Activated naive CD4-positive, alpha-beta T cell treated with anti-CD3 and anti-CD28 coated beads, Interleukin-2, amount 10 ng/mL, durations not matched to agents 7 days and 5 days (primary cell): ENCODE measurements at regions not wholly inside any gene's neighbourhood (a gene's known extent, or its start where the extent isn't known, plus 50 kb on each side); places are given as distances from the start of the nearest gene placed in this dataset.
"Not testable (repeated sequence)": the region's sequence is repeated elsewhere in the genome, so short reads cannot be mapped to it uniquely, and the experiment has no call there.

ENCODE experiments used
- CTCF ChIA-PET: fragments of 350-600 bp; sonication (Branson Sonifier 250); formaldehyde crosslinking; loops from one replicate; lab custom pipeline; 2021; ENCODE audit warnings: antibody characterized with exemption; lab: Charles Lee
- DNase-seq: peaks from one replicate; pipeline ENCODE4 v3.0.0-alpha.2; 2020
- H3K27ac Mint-ChIP-seq: one replicate; pipeline ENCODE4 v1.8.0; 2021; ENCODE audit warnings: mild to moderate bottlenecking, moderate library complexity, mixed read lengths
- H3K27me3 Mint-ChIP-seq: one replicate; pipeline ENCODE4 v1.8.0; 2021; ENCODE audit warnings: mild to moderate bottlenecking, mixed read lengths
- H3K36me3 Mint-ChIP-seq: one replicate; pipeline ENCODE4 v1.8.0; 2021; ENCODE audit warnings: mixed read lengths
- H3K4me1 Mint-ChIP-seq: one replicate; pipeline ENCODE4 v1.8.0; 2021; ENCODE audit warnings: mixed read lengths
- H3K4me3 Mint-ChIP-seq: one replicate; pipeline ENCODE4 v1.8.0; 2021; ENCODE audit warnings: mild to moderate bottlenecking, moderate library complexity, mixed read lengths
- H3K9me3 Mint-ChIP-seq: one replicate; pipeline ENCODE4 v1.8.0; 2021; ENCODE audit warnings: mixed read lengths

DNA sequence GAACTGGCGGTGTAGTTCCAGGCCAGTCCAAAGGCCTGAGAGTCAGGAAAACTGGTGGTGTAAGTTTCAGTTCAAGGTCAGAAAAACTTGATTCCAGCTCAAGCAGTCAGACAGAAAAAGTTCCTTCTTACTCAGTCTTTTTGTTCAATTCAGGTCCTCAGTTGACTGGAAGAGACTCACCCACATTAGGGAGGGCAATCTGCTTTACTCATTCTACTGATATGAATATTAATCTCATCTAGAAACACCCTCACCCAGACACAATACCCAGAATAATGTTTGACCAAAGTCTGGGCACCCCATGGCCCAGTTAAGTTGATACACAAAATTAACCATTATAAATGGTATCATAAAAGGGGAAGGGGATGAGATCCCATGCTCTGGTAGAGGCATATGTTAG lies 50.1 kb upstream of the LTA4H start:
- Mint-ChIP-seq H3K9me3 (peaks cover 22% of the 10 kb centered on the region), H3K4me1 (peaks cover 3% of the 10 kb centered on the region), H3K36me3 (peaks cover 4% of the 10 kb centered on the region), H3K4me3 (no peak overlapping the region), H3K27me3 (peaks cover 4% of the 10 kb centered on the region), H3K27ac (no peak overlapping the region)
- CTCF ChIA-PET: no interaction called here
- no peak for DNase-seq

DNA sequence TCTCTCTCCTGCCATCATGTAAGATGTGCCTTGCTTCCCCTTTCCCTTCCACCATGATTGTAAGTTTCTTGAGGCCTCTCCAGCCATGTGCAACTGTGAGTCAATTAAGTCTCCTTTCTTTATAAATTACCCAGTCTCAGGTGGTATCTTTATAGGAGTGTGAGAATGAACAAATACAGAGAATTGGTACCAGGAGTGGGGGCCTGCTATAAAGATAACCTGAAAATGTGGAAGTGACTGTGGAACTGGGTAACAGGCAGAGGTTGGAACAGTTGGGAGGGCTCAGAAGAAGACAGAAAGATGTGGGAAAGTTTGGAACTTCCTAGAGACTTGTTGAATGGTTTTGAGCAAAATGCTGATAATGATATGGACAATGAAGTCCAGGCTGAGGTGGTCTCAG lies 50.8 kb upstream of the LTA4H start:
- not testable (repeated sequence) for H3K36me3 Mint-ChIP-seq, H3K27me3 Mint-ChIP-seq, H3K27ac Mint-ChIP-seq, H3K4me1 Mint-ChIP-seq, H3K4me3 Mint-ChIP-seq, DNase-seq
- peaks cover 26% of the 10 kb centered on the region for H3K9me3 Mint-ChIP-seq
- CTCF ChIA-PET: interaction anchor here (0.6 kb wide), 1 partner anchor 1271 kb away, joined by 4 read pairs; no protein-coding TSS in a partner anchor

DNA sequence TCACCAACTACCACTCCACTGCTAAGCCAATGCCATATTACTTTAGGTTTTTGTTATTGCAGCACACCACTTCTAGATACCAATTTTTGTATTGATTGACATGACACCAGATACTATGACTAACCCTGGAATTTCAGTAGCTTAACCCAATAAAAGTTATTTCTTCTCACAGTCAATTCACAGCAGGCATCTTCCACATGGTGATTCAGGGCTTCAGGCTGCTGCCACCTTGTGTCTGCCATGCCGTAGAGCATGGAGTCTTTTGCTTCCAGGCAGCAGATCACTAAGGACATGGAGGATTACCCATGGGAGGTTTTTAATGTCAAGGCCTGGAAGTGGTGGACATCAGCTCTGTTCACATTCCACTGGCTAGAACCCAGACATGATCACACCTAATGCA lies 56.4 kb upstream of the LTA4H start:
- peaks cover 24% of the 10 kb centered on the region for H3K9me3 Mint-ChIP-seq
- H3K36me3 Mint-ChIP-seq: peaks cover 5% of the 10 kb centered on the region
- H3K4me1 Mint-ChIP-seq: peaks cover 20% of the 10 kb centered on the region
- no peak overlapping the region for H3K27ac Mint-ChIP-seq
- H3K4me3 Mint-ChIP-seq: no peak overlapping the region
- CTCF ChIA-PET: interaction anchor here (0.7 to 1.6 kb wide), 2 partner anchors 25 to 44 kb away, joined by 3 read pairs; no protein-coding TSS in a partner anchor
- peaks cover 4% of the 10 kb centered on the region for H3K27me3 Mint-ChIP-seq
- no peak for DNase-seq

DNA sequence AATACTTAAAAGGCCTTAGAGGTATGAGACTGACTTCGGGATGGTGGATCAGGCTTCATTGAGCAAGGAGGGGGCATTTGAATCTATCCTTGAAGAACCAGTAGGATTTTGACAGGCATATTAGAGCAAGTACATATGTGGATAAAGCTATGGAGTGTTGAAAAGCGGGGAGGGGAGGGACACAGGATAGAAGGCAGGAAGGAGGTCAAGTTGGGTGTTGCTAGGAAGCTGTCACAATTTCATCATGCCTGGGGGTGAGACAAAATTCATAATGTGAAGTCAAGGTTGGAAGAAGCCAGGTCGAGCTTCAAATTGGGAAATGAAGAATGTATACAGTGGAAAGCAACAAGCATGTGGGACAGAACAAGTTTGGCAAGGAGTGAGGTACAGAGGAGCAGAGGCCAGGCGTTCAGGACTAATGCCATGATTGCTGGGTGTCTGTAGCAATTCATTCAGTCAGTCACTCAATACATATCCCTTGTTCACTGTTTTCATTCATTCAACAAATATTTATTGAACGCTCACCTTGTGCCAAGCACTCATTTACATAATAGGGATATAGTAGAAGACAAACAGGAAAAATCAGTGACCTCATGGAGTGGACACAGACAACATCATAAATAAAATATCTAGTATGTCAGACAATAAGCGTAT lies 58.3 kb upstream of the LTA4H start:
- H3K27ac Mint-ChIP-seq: peak overlapping the region; percentile 62
- H3K36me3 Mint-ChIP-seq: peaks cover 6% of the 10 kb centered on the region
- H3K4me3 Mint-ChIP-seq: no peak overlapping the region
- CTCF ChIA-PET: interaction anchor here (0.8 kb wide), 1 partner anchor 26 kb away, joined by 3 read pairs; no protein-coding TSS in a partner anchor
- peaks cover 4% of the 10 kb centered on the region for H3K27me3 Mint-ChIP-seq
- H3K9me3 Mint-ChIP-seq: peaks cover 15% of the 10 kb centered on the region
- H3K4me1 Mint-ChIP-seq: peaks cover 27% of the 10 kb centered on the region
- DNase-seq: no peak

DNA sequence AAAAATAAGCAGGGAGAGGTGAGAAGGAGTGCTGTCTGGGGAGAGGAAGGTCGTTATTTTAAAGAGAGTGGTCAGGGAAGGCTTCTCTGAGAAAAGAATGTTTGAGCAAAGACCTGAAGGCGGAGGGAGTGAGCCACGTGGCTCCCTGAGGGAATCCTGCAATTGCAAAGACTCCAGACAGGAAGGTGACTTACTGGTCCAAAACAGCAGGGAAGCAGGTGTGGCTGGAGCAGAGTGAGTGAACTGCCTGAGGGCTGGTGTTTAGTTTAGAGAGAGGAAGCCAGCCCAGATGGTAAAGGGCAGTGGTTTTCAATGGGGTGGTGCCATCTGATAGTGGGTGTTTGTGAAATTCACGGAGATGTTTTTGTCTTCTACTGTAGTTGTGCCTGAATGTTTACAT lies 58.8 kb upstream of the LTA4H start:
- peak; percentile 27 for DNase-seq
- no peak overlapping the region for H3K4me3 Mint-ChIP-seq
- peak overlapping the region; percentile 62 for H3K27ac Mint-ChIP-seq
- peaks cover 15% of the 10 kb centered on the region for H3K9me3 Mint-ChIP-seq
- H3K36me3 Mint-ChIP-seq: peaks cover 6% of the 10 kb centered on the region
- peaks cover 32% of the 10 kb centered on the region for H3K4me1 Mint-ChIP-seq
- CTCF ChIA-PET: interaction anchor here (1.2 kb wide), 1 partner anchor 121 kb away, joined by 7 read pairs; no protein-coding TSS in a partner anchor
- peaks cover 4% of the 10 kb centered on the region for H3K27me3 Mint-ChIP-seq

DNA sequence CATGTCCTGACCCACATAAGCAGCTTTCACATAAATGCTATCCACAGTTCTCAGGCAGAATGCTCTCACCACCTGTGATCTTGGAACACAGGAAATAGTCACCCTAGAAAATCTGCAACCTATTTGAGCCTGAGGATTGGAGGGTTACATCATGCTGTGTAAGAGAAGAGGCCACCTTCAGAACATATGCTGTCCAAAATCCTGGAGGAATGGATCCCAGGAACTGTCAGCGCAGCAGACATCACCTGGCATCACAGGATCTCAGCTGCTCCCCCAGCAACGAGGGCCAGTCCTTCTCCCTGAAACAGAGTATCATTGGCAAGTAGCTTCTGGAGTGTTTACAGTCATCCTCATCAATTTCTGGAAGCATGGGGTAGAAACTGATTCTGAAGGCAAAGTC lies 63.2 kb upstream of the LTA4H start:
- Mint-ChIP-seq H3K36me3 (peaks cover 4% of the 10 kb centered on the region), H3K4me3 (no peak overlapping the region), H3K27me3 (no peaks in the 10 kb centered on the region), H3K9me3 (peaks cover 2% of the 10 kb centered on the region), H3K27ac (no peak overlapping the region), H3K4me1 (peaks cover 50% of the 10 kb centered on the region)
- DNase-seq: no peak
- CTCF ChIA-PET: no interaction called here

DNA sequence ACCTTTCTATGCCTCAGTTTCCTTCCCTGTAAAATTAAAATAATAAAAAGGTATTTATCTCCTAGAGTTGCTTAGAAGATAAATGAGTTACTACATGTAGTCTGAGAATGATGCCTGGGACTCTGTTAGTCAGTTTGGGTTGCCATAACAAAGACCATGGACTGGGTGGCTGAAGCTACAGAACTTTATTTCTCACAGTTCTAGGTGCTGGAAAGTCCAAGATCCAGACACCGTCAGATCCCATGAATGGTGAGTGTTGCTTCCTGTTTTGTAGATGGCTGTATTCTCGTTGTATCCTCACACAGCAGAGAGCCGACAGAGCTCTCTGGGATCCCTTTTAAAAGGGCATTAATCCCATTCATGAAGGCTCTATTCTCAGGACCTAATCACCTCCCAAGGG lies 64.0 kb upstream of the LTA4H start:
- peaks cover 42% of the 10 kb centered on the region for H3K4me1 Mint-ChIP-seq
- no peak overlapping the region for H3K4me3 Mint-ChIP-seq
- no peaks in the 10 kb centered on the region for H3K27me3 Mint-ChIP-seq
- CTCF ChIA-PET: interaction anchor here (0.9 kb wide), 1 partner anchor 116 kb away, joined by 3 read pairs; no protein-coding TSS in a partner anchor
- no peak for DNase-seq
- H3K9me3 Mint-ChIP-seq: peaks cover 2% of the 10 kb centered on the region
- H3K27ac Mint-ChIP-seq: peak overlapping the region; percentile 86
- peaks cover 4% of the 10 kb centered on the region for H3K36me3 Mint-ChIP-seq

DNA sequence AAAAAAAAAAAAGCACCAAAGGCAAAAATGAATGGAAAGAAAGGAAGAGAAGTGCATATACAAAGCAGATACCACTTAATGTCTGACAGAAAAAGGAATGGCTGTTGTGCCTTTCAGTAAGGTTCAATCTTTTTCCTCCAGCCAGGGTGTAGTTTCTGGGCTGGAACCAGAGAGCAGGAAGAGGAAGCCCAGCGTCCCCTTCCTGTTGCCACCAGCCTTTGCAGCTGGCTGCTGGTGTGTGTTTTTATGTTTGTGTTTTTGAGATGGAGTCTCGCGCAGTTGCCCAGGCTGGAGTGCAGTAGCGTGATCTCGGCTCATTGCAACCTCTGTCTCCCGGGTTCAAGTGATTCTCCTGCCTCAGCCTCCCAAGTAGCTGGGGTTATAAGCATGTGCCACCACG lies 64.6 kb upstream of the LTA4H start:
- no peaks in the 10 kb centered on the region for H3K27me3 Mint-ChIP-seq
- DNase-seq: peak; percentile 59
- peak overlapping the region; percentile 86 for H3K27ac Mint-ChIP-seq
- H3K36me3 Mint-ChIP-seq: peaks cover 4% of the 10 kb centered on the region
- H3K4me3 Mint-ChIP-seq: no peak overlapping the region
- CTCF ChIA-PET: interaction anchor here (0.9 kb wide), 1 partner anchor 115 kb away, joined by 3 read pairs; no protein-coding TSS in a partner anchor
- peaks cover 37% of the 10 kb centered on the region for H3K4me1 Mint-ChIP-seq
- peaks cover 2% of the 10 kb centered on the region for H3K9me3 Mint-ChIP-seq

DNA sequence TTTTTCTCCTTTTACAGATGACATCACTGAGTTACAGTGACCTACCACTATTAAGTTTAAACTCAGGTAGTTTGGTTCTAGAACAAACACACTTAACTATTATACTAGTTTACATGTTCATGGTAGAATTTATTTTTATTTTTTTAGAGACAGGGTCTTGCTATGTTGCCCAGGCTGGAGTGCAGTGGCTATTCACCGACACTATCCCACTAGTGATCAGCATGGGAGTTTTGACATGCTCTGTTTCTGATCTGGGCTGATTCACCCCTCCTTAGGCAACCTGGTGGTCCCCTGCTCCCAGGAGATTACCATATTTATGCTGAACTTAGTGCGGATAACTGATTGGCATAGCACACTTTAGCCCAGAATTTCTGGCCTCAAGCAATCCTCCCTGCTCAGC lies 66.4 kb upstream of the LTA4H start:
- H3K4me1 Mint-ChIP-seq: peaks cover 43% of the 10 kb centered on the region

DNA sequence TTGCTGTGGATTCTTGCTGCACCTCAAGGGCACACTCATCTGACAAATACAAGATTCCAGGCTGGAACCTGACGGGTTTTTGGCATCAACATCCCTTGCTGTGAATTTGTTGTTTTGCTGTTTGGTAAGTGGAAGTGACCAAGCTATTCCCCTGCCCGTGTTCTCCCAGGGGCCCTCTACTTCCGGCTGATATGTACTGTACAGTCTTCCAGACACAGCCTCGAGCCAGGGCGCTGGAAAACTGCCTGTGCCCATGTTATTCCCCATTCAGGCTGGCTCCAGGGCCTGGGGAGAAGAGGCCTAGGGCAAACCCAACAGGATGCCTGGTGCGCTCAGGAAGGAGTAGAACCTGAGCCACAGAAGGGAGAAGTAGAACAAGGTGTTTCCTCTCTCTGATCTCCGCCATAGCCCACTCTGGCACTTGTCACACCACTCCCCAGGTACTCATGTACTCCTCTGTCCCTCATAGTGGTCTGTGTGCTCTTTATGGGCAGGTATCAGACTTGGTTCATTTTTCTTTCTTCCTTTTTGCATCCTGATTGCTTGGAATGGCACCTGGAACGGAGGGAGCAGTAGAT lies 67.8 kb upstream of the LTA4H start:
- Mint-ChIP-seq H3K4me3 (no peak overlapping the region), H3K27ac (no peak overlapping the region), H3K27me3 (no peaks in the 10 kb centered on the region), H3K36me3 (peaks cover 3% of the 10 kb centered on the region), H3K4me1 (peaks cover 52% of the 10 kb centered on the region), H3K9me3 (peaks cover 2% of the 10 kb centered on the region)
- CTCF ChIA-PET: no interaction called here
- no peak for DNase-seq

More for the DNA sequence above, 66.4 kb upstream of the LTA4H start:
- Mint-ChIP-seq H3K27me3 (no peaks in the 10 kb centered on the region), H3K9me3 (peaks cover 2% of the 10 kb centered on the region), H3K4me3 (no peak overlapping the region), H3K27ac (no peak overlapping the region), H3K36me3 (peaks cover 4% of the 10 kb centered on the region)
- no peak for DNase-seq
- CTCF ChIA-PET: no interaction called here

DNA sequence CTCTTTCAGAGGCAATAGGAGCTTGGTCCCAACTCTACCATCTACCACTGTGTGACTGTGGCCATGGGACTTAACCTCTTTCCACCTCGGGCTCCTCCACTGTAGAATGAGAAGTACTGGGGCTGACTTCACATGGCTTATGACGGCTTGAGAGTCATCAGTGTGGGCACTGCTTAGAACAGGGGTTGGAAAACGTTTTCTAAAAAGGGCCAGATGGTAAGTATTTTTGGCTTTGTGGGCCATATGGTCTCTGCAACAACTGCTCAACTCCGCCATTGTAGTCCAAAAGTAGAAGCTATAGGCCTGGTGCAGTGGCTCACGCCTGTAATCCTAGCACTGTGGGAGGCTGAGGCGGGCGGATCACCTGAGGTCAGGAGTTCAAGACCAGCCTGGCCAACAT lies 69.2 kb upstream of the LTA4H start:
- no peak for DNase-seq
- Mint-ChIP-seq H3K4me1 (peaks cover 47% of the 10 kb centered on the region), H3K4me3 (no peak overlapping the region), H3K27ac (no peak overlapping the region), H3K27me3 (no peaks in the 10 kb centered on the region), H3K36me3 (peaks cover 4% of the 10 kb centered on the region), H3K9me3 (peaks cover 2% of the 10 kb centered on the region)
- CTCF ChIA-PET: no interaction called here

DNA sequence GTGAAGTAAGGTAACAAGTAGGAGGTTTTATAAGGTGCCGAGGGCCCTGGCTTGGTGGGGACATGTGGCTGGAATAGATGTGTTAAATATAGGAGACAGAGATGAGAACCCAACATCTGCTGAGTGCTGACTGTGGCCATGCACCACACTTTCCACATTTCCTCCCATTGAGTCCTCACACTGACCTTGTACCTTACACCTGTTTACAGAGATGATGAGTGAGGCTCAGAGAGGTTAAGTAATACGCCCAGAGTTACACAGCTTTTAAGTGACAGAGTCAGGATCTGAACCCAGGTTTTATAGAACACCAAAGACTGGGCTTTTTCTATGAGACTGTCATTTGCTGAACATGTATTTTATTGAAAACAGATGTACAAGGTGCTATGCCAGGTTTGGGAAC lies 70.8 kb upstream of the LTA4H start:
- no peak overlapping the region for H3K4me3 Mint-ChIP-seq
- no peaks in the 10 kb centered on the region for H3K9me3 Mint-ChIP-seq
- H3K27me3 Mint-ChIP-seq: peaks cover 3% of the 10 kb centered on the region
- H3K27ac Mint-ChIP-seq: peak overlapping the region; percentile 8
- CTCF ChIA-PET: interaction anchor here (1.9 kb wide), 1 partner anchor 110 kb away, joined by 10 read pairs; no protein-coding TSS in a partner anchor
- H3K36me3 Mint-ChIP-seq: peaks cover 1% of the 10 kb centered on the region
- no peak for DNase-seq
- H3K4me1 Mint-ChIP-seq: peaks cover 39% of the 10 kb centered on the region

DNA sequence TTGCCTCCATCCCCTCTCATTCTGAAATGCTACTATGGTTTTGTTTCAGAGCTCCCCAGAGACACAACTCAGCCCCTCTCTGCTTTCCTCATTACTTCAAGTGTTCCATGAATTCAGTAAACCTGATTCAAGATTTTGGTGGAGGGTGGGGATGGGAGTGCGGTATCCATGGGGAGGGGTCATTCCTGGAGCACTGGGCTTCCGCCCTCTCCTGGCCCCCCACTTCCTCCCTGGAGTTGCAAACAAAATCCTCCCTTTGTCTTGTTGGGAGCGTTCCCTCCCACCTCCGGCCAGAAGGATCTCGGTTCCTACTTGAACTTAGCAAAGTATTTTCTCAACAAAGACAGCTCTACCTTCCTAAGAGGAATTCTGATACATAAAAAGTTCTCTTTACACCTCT lies 71.8 kb upstream of the LTA4H start:
- CTCF ChIA-PET: interaction anchor here (1.9 kb wide), 1 partner anchor 109 kb away, joined by 10 read pairs; no protein-coding TSS in a partner anchor
- Mint-ChIP-seq H3K4me3 (no peak overlapping the region), H3K36me3 (peaks cover 1% of the 10 kb centered on the region), H3K27me3 (peaks cover 5% of the 10 kb centered on the region), H3K9me3 (no peaks in the 10 kb centered on the region), H3K27ac (peak overlapping the region; percentile 38), H3K4me1 (peaks cover 37% of the 10 kb centered on the region)
- no peak for DNase-seq

DNA sequence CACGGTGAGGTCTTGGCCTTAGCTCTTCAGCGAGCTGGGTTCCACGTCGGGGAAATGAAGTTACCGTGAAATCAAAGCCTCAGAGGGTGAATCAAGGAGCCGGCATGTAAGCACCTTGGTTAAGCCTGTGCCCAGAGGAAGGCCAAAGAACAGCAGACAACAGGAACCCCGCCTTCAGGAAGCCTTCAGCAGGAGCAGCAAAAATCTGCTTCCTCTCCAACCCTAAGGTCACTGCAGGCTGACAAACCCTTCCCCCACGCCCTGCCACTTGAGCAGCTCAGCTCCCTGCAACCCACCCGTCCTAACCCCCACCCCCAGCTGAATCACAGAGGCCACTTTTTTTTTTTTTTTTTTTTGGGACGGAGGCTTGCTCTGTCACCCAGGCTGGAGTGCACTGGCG lies 72.9 kb upstream of the LTA4H start:
- Mint-ChIP-seq H3K9me3 (no peaks in the 10 kb centered on the region), H3K27ac (peak overlapping the region; percentile 96), H3K27me3 (peaks cover 11% of the 10 kb centered on the region), H3K4me1 (peaks cover 35% of the 10 kb centered on the region), H3K36me3 (peaks cover 1% of the 10 kb centered on the region), H3K4me3 (peak overlapping the region; percentile 65)
- peak; percentile 67 for DNase-seq
- CTCF ChIA-PET: no interaction called here

DNA sequence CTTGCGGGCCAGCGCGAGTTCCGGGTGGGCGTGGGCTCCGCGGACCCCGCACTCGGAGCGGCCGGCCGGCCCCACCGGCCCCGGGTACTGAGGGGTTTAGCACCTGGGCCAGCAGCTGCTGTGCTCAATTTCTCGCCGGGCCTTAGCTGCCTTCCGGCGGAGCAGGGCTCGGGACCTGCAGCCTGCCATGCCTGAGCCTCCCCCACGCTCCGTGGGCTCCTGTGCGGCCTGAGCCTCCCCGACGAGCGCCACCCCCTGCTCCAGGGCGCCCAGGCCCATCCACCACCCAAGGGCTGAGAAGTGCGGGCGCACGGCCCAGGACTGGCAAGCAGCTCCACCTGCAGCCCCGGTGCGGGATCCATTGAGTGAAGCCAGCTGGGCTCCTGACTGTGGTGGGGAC lies 73.6 kb upstream of the LTA4H start:
- DNase-seq, H3K4me3 Mint-ChIP-seq, CTCF ChIA-PET, H3K9me3 Mint-ChIP-seq, H3K36me3 Mint-ChIP-seq, H3K27ac Mint-ChIP-seq: not testable (repeated sequence)
- H3K27me3 Mint-ChIP-seq: peaks cover 17% of the 10 kb centered on the region
- peaks cover 34% of the 10 kb centered on the region for H3K4me1 Mint-ChIP-seq
